Right atrium auricular region (tissue), 2 donors: ENCODE measurements at regions not wholly inside any gene's neighbourhood (a gene's known extent, or its start where the extent isn't known, plus 50 kb on each side); places are given as distances from the start of the nearest gene placed in this dataset.

Experiments used
- DNase-seq: peaks from one replicate; pipeline ENCODE4 v3.0.0-alpha.2; 2019; ENCODE audit warnings: low spot score
- H3K27ac ChIP-seq, 2 donors: fragments of 200-600 bp; sonication (generic); 1 replicate in 1 of 2; 2 replicates in 1 of 2; pipeline ENCODE4 v1.5.1; 2016 to 2019
- H3K27me3 ChIP-seq, 2 donors: fragments of 200-600 bp; sonication (generic); one replicate each; pipeline versions ENCODE4 v1.5.1 to v1.6.0; 2017 to 2019
- H3K36me3 ChIP-seq: fragments of 200-600 bp; sonication (generic); one replicate; pipeline ENCODE4 v1.5.1; 2016
- H3K4me1 ChIP-seq, 2 donors: fragments of 200-600 bp; sonication (generic); one replicate each; pipeline versions ENCODE4 v1.5.1 to v1.6.0; 2017 to 2019
- H3K4me3 ChIP-seq, 2 donors: fragments of 200-600 bp; sonication (generic); 1 replicate in 1 of 2; 2 replicates in 1 of 2; pipeline ENCODE4 v1.5.1; 2017 to 2019; ENCODE audit warnings: mild to moderate bottlenecking in 1 of 2, moderate library complexity in 1 of 2
- H3K9me3 ChIP-seq, 2 donors: fragments of 200-600 bp; sonication (generic); one replicate each; pipeline ENCODE4 v1.5.1; 2019
- TF ChIP-seq, protein P1 (sequence below), 2 donors: fragments of 200-600 bp; sonication (generic); IDR thresholded peaks; one replicate each; pipeline ENCODE4 v1.5.1; 2019; ENCODE audit warnings: antibody characterized with exemption in 2 of 2

GRCh38 chr19:14318873-14319272 lies 62.4 kb upstream of the ADGRE5 start:
- H3K9me3 ChIP-seq, result peaks cover 0 to 11% of the 10 kb centered on the region in 2 donors
- H3K27ac ChIP-seq, result no peak overlapping the region
- H3K4me1 ChIP-seq, result no peaks in the 10 kb centered on the region
- H3K4me3 ChIP-seq, result no peak overlapping the region
- no peaks in the 10 kb centered on the region for H3K27me3 ChIP-seq
- TF ChIP-seq, protein P1, sequence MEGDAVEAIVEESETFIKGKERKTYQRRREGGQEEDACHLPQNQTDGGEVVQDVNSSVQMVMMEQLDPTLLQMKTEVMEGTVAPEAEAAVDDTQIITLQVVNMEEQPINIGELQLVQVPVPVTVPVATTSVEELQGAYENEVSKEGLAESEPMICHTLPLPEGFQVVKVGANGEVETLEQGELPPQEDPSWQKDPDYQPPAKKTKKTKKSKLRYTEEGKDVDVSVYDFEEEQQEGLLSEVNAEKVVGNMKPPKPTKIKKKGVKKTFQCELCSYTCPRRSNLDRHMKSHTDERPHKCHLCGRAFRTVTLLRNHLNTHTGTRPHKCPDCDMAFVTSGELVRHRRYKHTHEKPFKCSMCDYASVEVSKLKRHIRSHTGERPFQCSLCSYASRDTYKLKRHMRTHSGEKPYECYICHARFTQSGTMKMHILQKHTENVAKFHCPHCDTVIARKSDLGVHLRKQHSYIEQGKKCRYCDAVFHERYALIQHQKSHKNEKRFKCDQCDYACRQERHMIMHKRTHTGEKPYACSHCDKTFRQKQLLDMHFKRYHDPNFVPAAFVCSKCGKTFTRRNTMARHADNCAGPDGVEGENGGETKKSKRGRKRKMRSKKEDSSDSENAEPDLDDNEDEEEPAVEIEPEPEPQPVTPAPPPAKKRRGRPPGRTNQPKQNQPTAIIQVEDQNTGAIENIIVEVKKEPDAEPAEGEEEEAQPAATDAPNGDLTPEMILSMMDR (IDR thresholded peaks at IDR 0.05), result peak in 1 of 2 donors; percentile 29
- no peaks in the 10 kb centered on the region for H3K36me3 ChIP-seq
- no peak for DNase-seq

- TF ChIP-seq, protein P1 (IDR thresholded peaks at IDR 0.05), result no peak
These were observed 64.1 kb upstream of the ADGRE5 start for GRCh38 chr19:14317157-14317556.

DNA sequence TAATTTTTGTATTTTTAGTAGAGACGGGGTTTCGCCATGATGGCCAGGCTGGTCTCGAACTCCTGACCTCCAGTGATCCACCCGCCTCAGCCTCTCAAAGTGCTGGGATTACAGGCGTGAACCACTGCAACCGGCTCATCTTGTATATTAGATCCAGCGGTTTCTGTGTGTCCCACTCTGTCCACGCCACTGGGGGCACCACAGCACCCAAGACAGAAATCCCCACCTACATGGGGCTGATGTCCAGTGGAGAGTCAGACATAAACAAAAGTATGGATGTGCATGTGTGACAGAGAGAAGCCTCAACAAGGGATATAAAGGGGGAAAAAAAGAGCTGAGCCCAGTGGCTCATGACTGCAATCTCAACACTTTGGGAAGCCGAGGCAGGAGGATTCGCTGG lies 65.8 kb upstream of the ADGRE5 start:
- Histone ChIP-seq H3K27me3 (no peaks in the 10 kb centered on the region), H3K27ac (no peak overlapping the region), H3K4me3 (no peak overlapping the region), H3K4me1 (no peaks in the 10 kb centered on the region), H3K36me3 (no peaks in the 10 kb centered on the region), H3K9me3 (peaks cover 0 to 6% of the 10 kb centered on the region in 2 donors)
- TF ChIP-seq, protein P1 (IDR thresholded peaks at IDR 0.05), result no peak
- no peak for DNase-seq

More at GRCh38 chr19:14317157-14317556, 64.1 kb upstream of the ADGRE5 start:
- Histone ChIP-seq H3K36me3 (no peaks in the 10 kb centered on the region), H3K27ac (no peak overlapping the region), H3K4me3 (no peak overlapping the region), H3K4me1 (no peaks in the 10 kb centered on the region), H3K9me3 (peaks cover 0 to 11% of the 10 kb centered on the region in 2 donors), H3K27me3 (no peaks in the 10 kb centered on the region)
- no peak for DNase-seq

DNA sequence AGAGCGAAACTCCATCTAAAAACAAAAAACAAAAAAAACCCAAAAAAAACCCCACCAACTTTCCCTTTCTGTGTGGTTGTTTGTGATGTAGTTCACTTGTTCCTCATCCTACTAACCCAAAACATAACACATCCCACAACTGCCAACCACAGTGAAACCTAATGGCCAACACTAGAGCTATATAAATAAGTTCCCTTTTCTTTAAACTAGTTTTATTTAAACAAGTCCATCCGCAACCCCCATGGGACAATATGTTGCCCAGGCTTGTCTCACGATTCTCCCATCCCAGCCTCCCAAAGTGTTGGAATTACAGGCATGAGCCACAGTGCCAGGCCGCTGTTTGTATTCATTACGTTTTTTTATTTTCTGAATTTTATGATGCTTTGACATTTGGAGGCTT lies 71.2 kb upstream of the ADGRE5 start:
- DNase-seq, result no peak
- Histone ChIP-seq H3K27me3 (no peaks in the 10 kb centered on the region), H3K36me3 (no peaks in the 10 kb centered on the region), H3K4me1 (no peaks in the 10 kb centered on the region), H3K27ac (no peak overlapping the region), H3K4me3 (no peak overlapping the region), H3K9me3 (peaks cover 0 to 6% of the 10 kb centered on the region in 2 donors)
- TF ChIP-seq, protein P1 (IDR thresholded peaks at IDR 0.05), result no peak

DNA sequence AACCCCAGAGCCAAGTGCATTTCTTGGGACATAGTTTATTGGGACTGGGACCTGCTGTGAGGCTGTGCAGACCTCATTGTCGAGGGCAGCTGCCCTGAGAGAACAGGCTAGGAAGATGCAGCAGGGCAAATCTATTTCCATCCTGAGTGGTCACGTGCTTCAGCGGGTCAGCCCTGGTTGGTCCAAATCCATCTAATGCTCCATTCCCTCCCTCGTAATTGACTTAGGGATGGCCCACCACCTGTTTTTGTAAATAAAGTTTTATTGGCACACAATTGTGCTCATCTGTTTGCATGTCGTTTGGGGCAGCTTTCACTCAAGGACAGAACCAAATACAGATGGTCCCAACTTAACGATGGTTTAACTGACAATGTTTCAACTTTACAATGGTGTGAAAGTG lies 75.5 kb upstream of the ADGRE5 start:
- Histone ChIP-seq H3K27me3 (no peaks in the 10 kb centered on the region), H3K36me3 (no peaks in the 10 kb centered on the region), H3K27ac (no peak overlapping the region), H3K9me3 (peaks cover 0 to 6% of the 10 kb centered on the region in 2 donors), H3K4me1 (no peaks in the 10 kb centered on the region), H3K4me3 (no peak overlapping the region)
- TF ChIP-seq, protein P1 (IDR thresholded peaks at IDR 0.05), result no peak
- DNase-seq, result no peak

GRCh38 chr19:14301150-14301549 lies 80.1 kb upstream of the ADGRE5 start:
- Histone ChIP-seq H3K27me3 (no peaks in the 10 kb centered on the region), H3K4me1 (no peaks in the 10 kb centered on the region), H3K36me3 (no peaks in the 10 kb centered on the region), H3K9me3 (no peaks in the 10 kb centered on the region), H3K27ac (no peak overlapping the region), H3K4me3 (no peak overlapping the region)
- TF ChIP-seq, protein P1 (IDR thresholded peaks at IDR 0.05), result no peak
- DNase-seq, result no peak
